HTR-8/SVneo (cell line): ENCODE measurements at regions not wholly inside any gene's neighbourhood (a gene's known extent, or its start where the extent isn't known, plus 50 kb on each side); places are given as distances from the start of the nearest gene placed in this dataset.

Experiments
- DNase-seq: peaks from one replicate; pipeline ENCODE4 v3.0.0; 2011; ENCODE audit warnings: low spot score, mixed read lengths; ENCODE audit not compliant: insufficient read length
- FAIRE-seq: peaks from 2 replicates; lab custom pipeline; 2011; peaks lifted over from hg19 to GRCh38; lab: Jason Lieb, UNC

DNA sequence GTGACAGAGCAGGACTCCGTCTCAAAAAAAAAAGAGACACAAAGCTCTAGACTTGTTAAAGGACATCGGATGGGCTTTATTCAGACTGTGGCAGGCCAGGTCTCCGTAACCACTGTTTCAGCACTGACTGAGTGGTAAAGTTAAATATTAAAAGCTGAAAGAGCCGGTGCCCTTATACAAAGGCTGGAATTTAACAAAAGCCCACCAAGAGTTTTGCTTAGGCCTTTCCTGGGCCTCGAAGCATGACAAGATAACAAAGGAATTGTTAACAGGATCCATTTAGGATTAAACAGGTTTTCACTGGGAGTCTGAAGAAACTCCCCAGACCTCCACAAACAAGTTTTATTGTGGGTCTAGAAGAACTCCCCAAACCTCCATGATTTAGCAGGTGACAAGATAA, 727.8 kb downstream of the TYW1 start:
- FAIRE-seq (no peak), DNase-seq (no peak)

- DNase-seq (no peak), FAIRE-seq (no peak)
Measured at GRCh38 chr7:67724955-67725354, 728.3 kb downstream of the TYW1 start.

- DNase-seq (no peak), FAIRE-seq (no peak)
Measured at GRCh38 chr7:67725423-67725822, 728.8 kb downstream of the TYW1 start.

GRCh38 chr7:67729771-67730170, 733.1 kb downstream of the TYW1 start:
- DNase-seq = no peak
- no peak for FAIRE-seq

- FAIRE-seq = no peak
- no peak for DNase-seq
Measured at GRCh38 chr7:67731704-67732103, 735.1 kb downstream of the TYW1 start.

DNA sequence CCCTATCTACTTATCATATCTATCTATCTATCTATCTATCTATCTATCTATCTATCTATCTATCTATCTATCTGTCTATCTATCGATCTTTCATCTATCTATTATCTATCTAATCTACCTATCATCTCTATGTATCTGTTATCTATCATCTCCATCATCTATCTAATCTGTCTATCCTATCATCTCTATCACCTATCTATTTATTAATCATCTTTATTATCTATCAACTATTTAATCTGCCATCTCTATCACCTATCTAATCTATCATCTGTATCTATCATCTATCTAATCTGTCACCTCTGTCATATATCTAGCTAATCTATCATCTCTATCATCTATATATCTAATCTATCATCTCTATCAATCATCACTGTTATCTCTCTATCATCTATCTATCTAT, 736.3 kb downstream of the TYW1 start:
- DNase-seq (no peak), FAIRE-seq (no peak)

DNA sequence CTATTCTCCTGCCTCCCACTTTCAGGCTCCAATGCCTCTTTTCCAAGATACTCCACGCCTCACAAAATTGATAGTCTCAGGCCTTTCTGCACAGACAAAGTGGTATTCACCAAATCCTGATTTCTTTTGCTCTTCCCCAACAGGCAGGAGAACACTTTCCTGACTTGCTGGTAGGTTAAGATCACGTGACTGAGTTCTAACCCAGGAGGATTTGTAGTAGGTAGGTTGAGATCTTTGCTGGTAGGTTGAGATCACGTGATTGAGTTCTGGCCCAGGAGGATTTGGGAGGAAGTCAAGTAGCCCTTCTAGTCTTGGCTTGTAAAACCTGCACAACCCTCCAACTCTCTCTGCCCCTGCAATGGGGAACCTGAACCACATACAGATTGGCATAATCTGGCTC, 741.5 kb downstream of the TYW1 start:
- no peak for DNase-seq
- no peak for FAIRE-seq

DNA sequence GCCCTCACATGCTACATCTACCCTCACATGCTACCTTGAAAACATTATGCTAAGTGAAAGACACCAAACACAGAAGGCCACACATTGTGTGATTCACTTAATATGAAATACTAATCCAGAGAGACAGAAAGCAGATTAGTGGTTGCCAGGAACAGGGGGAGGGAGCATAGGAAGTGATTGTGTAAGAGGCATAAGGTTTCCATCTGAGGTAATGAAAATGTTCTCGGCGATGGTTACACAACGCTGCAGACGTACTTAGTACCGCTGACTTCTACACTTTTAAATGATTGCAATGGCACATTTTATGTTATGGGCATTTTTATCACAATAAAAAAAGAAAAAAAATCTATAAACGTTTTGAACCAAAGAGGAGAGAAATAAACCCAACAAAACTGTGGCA, 742.3 kb downstream of the TYW1 start:
- DNase-seq (no peak), FAIRE-seq (no peak)

DNA sequence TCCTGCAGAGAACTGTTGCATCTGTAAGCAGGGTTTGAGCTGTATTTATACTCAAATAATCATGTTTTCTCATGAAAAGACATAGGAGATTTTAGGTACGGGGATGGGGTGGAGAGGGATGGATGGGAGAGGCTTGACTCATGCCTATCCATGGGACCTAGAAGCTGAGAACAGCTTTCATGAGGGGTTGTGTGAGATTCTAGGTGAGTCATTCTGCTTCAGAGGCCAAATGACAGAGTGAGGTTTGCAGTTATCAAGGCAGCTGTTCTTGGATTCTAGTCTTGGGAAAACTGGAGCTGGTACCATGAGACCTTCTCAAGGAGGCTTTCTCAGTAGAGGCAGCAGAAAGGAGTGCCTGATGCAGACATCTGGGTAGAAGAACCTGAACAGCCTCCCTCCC, 746.9 kb downstream of the TYW1 start:
- FAIRE-seq (no peak), DNase-seq (no peak)

DNA sequence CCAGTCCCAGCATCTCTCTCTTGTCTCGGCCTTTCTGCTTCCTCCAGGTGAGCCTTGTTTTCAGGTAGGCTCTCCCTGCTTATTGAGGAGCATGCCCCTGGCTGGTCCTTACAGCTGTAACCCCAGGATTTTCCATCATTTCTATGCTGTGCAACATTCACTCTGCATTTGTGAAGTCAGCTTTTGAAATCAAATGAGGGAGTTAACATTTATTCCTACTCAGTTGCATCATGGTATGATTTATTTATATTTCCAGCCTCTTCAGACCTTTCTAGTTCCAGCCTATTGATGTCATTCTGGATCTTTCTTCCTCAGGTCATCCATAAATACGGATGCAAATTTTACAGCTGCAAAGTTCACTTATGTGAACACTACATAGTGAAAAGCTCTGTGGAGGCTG, 755.6 kb downstream of the TYW1 start:
- FAIRE-seq = no peak
- no peak for DNase-seq

DNA sequence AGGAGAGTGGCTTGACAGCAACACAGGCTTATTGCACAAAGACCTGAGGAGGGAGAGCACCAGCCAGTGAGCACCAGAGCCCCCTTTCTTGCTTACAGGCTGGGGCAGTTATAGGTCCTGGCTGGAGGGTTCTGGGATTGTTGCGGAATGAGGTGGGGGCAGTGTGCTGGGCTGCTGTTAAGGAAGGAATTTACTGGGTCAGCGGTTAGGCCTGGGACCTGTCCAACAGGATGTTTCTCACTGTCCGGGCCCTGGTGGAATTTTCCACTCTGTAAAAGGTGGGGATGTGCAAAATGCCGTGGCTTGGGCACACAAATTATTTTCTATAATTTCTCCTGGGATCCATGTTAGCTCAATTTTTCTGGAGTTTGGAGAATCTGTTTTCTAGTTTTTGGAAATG, 757.3 kb downstream of the TYW1 start:
- FAIRE-seq = no peak

GRCh38 chr7:67754651-67755050, 758.0 kb downstream of the TYW1 start:
- FAIRE-seq = no peak

More for the DNA sequence above, 757.3 kb downstream of the TYW1 start:
- DNase-seq = no peak

GRCh38 chr7:67758551-67758950, 761.9 kb downstream of the TYW1 start:
- FAIRE-seq = no peak
- DNase-seq = no peak

More at GRCh38 chr7:67754651-67755050, 758.0 kb downstream of the TYW1 start:
- no peak for DNase-seq

- DNase-seq = no peak
- no peak for FAIRE-seq
Measured at GRCh38 chr7:67760971-67761370, 764.3 kb downstream of the TYW1 start.

DNA sequence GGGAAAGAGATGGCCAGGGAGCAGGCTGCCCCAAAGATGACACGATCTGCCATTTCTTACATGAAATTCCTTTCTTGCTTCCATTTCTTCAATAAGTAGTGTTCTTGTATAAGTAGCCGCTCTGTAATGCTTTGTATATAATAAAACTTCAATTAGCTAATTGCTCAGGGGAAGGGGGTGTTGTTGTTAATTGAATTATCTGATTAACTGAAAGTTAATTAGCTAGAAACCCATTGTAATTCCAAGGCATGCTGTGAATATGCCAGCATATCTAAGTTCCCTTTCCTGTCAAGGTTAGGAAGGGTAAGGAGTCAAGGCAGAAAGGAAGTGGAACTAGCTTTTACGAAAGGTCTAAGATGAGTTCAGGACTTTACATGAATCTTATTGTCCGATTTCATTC, 765.9 kb downstream of the TYW1 start:
- DNase-seq (no peak), FAIRE-seq (no peak)

- FAIRE-seq (no peak), DNase-seq (no peak)
Measured at GRCh38 chr7:67764289-67764688, 767.7 kb downstream of the TYW1 start.

DNA sequence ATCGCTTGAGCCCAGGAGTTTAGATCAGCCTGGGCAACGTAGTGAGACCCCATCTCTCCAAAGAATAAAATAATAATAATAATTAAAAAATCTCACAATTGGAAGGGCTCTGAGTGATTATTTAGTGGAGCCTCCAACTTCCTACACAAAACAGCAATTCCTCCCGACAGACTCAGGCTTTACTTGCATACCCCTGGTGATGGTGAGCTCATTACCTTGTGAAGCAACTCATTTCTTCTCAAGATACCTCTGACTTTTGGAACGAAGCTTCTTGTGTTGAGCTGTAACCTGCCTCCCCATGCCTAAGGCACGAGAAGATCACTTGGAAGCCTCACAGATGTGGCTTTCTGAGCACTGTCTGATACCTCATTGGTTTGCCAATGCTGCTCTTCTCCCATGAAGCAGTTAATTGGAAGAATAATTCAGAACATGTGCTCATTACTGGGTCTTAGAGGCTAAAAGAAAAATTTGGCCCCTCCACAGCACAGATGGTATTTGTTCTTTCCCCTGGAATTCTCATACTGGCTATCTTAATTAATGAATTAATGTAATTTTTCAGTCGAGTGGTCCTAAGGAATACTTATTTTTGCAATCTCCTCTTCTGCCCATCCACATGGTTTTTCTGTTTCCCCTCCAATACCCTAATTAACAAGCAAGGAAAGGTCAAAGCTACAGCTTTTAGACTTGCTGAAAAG, 769.0 kb downstream of the TYW1 start:
- no peak for DNase-seq
- FAIRE-seq = no peak

GRCh38 chr7:67766906-67767410, 770.3 kb downstream of the TYW1 start:
- DNase-seq (no peak), FAIRE-seq (no peak)

GRCh38 chr7:67771846-67772605, 775.4 kb downstream of the TYW1 start:
- no peak for FAIRE-seq
- no peak for DNase-seq

DNA sequence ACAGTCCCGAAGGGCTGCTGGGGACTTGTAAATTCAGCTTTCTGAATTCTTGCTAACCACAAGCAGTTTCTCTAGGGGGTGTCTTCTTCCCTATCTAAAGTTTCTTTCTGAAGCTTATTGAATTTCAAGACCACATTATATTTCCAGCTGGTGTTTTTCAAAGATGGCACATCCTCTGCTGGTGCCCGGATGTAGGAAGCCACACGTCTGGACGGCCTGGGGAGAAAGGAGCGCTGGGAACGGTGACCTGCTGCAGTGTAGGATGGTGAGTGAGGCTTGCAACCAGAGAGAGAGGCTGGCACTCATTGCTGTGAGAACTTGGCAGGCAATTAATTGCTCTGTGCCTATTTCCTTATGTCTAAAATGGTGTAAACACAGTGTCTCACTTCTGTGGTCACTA, 776.4 kb downstream of the TYW1 start:
- FAIRE-seq (no peak), DNase-seq (no peak)

DNA sequence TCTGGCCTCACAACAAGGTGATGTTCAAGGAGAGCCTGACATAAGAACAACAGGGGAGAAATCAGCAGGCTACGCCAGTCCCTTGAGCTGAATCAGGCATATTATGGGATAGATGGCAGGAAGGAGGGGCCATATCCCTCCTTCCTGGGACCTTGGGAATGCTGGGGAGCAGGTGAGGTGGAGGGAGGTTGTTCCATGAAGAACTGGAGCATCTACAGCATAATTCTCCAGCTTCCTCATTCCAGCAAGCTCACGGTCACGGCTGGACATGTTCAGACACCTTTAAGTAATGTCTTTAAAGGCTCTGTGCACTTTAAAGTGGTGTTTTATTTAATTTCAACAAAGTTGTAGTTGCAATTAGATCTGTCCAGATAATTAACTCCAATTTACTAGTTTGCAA, 780.5 kb downstream of the TYW1 start:
- no peak for DNase-seq
- no peak for FAIRE-seq

DNA sequence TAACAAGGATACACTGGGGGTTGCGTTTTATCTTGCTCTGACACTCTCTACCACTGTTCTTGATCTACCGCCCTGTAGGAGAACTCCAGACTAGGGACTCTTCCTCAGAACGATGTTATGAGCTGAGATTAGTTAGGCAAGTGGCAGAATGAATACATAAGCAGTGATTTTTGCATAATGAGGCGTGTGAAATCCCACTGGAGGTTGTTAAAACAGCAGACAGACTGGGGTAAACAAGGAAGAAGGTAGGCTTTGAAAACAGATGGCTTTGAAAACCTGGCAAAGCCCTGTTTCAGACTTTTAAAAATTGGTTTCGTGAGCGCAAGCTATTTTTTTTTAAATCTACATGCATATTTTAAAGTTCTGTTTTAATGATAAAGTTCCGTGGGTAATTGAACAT, 785.2 kb downstream of the TYW1 start:
- FAIRE-seq = no peak
- no peak for DNase-seq
